Left colon (tissue), 2 donors: ENCODE measurements at regions not wholly inside any gene's neighbourhood (a gene's known extent, or its start where the extent isn't known, plus 50 kb on each side); places are given as distances from the start of the nearest gene placed in this dataset.
"Not testable (repeated sequence)": the region's sequence is repeated elsewhere in the genome, so short reads cannot be mapped to it uniquely, and the experiment has no call there.

Experiments used
- ATAC-seq: fragments of 200-7000 bp; cut with Tn5 transposase; one replicate; pipeline ENCODE4 v1.9.1; 2020; ENCODE audit warnings: mild to moderate bottlenecking, moderate library complexity
- DNase-seq, 2 donors: peaks; one replicate each; pipeline ENCODE4 v3.0.0-alpha.2; 2020
- intact Hi-C, 2 donors: fragments of 100-400 bp; cut with DNase I in 1 of 2; cut with micrococcal nuclease in 1 of 2; formaldehyde crosslinking; loops; one replicate each; pipeline versions ENCODE4 v1.11.2 to v1.14.0; 2022; cut with DNase I, micrococcal nuclease
- donor health status: DM: no; HTN: no; CAD: no.
- donor health status: DM: yes; HTN: yes; CAD: no.

- ATAC-seq (peak; percentile 64), DNase-seq (no peak)
- intact Hi-C loops, result no loop called here
Measured at GRCh38 chr13:105679838-105680237, 855.6 kb downstream of the EFNB2 start.

- DNase-seq (no peak), ATAC-seq (no peak)
- intact Hi-C loops, result no loop called here
Measured at GRCh38 chr13:105678072-105678471, 857.4 kb downstream of the EFNB2 start.

- ATAC-seq (no peak), DNase-seq (no peak)
- intact Hi-C loops, result no loop called here
Measured at GRCh38 chr13:105672881-105673280, 862.6 kb downstream of the EFNB2 start.

GRCh38 chr13:105671131-105671530 lies 864.3 kb downstream of the EFNB2 start:
- ATAC-seq, DNase-seq, intact Hi-C loops: not testable (repeated sequence)

- no peak for DNase-seq
- intact Hi-C loops, result no loop called here
- peak; percentile 86 for ATAC-seq
Measured at GRCh38 chr13:105670179-105670990, 865.1 kb downstream of the EFNB2 start.

GRCh38 chr13:105665284-105665683 lies 870.2 kb downstream of the EFNB2 start:
- intact Hi-C loops, result no loop called here
- ATAC-seq, result no peak
- DNase-seq, result no peak

- ATAC-seq (no peak), DNase-seq (no peak)
- intact Hi-C loops, result no loop called here
Measured at GRCh38 chr13:105663182-105663581, 872.3 kb downstream of the EFNB2 start.

- intact Hi-C loops, result no loop called here
- DNase-seq, result no peak
- ATAC-seq, result no peak
Measured at GRCh38 chr13:105660561-105660960, 874.9 kb downstream of the EFNB2 start.

GRCh38 chr13:105658431-105658830 lies 877.0 kb downstream of the EFNB2 start:
- ATAC-seq (no peak), DNase-seq (no peak)
- intact Hi-C loops, result no loop called here

- no peak for ATAC-seq
- no peak for DNase-seq
- intact Hi-C loops, result no loop called here
Measured at GRCh38 chr13:105655046-105655445, 880.4 kb downstream of the EFNB2 start.

- ATAC-seq (no peak), DNase-seq (no peak)
- intact Hi-C loops, result no loop called here
Measured at GRCh38 chr13:105643966-105644365, 891.5 kb downstream of the EFNB2 start.

- intact Hi-C loops, result no loop called here
- ATAC-seq (no peak), DNase-seq (no peak)
Measured at GRCh38 chr13:105642511-105642958, 892.9 kb downstream of the EFNB2 start.

- DNase-seq, result no peak
- intact Hi-C loops, result no loop called here
- ATAC-seq, result no peak
Measured at GRCh38 chr13:105641121-105641520, 894.3 kb downstream of the EFNB2 start.

GRCh38 chr13:105638426-105638825 lies 897.0 kb downstream of the EFNB2 start:
- DNase-seq, result no peak
- no peak for ATAC-seq
- intact Hi-C loops, result no loop called here

- intact Hi-C loops, result no loop called here
- no peak for DNase-seq
- ATAC-seq, result no peak
Measured at GRCh38 chr13:105634059-105634458, 901.4 kb downstream of the EFNB2 start.

- no peak for ATAC-seq
- intact Hi-C loops, result no loop called here
Measured at GRCh38 chr13:105630431-105630830, 905.0 kb downstream of the EFNB2 start.

GRCh38 chr13:105627270-105627669 lies 908.2 kb downstream of the EFNB2 start:
- no peak for ATAC-seq

More at GRCh38 chr13:105630431-105630830, 905.0 kb downstream of the EFNB2 start:
- no peak for DNase-seq

GRCh38 chr13:105625691-105626090 lies 909.8 kb downstream of the EFNB2 start:
- DNase-seq, result no peak
- no peak for ATAC-seq
- intact Hi-C loops, result no loop called here

More at GRCh38 chr13:105627270-105627669, 908.2 kb downstream of the EFNB2 start:
- no peak for DNase-seq
- intact Hi-C loops, result no loop called here

GRCh38 chr13:105616333-105617075 lies 919.0 kb downstream of the EFNB2 start:
- intact Hi-C loops, result no loop called here
- ATAC-seq, result no peak
- no peak for DNase-seq

- no peak for ATAC-seq
- DNase-seq, result no peak
- intact Hi-C loops, result no loop called here
Measured at GRCh38 chr13:105612541-105612940, 922.9 kb downstream of the EFNB2 start.
